ENCODE measurements at regions not wholly inside any gene's neighbourhood (a gene's known extent, or its start where the extent isn't known, plus 50 kb on each side); places are given as distances from the start of the nearest gene placed in this dataset.
"Not testable (repeated sequence)": the region's sequence is repeated elsewhere in the genome, so short reads cannot be mapped to it uniquely, and the experiment has no call there.

DNA sequence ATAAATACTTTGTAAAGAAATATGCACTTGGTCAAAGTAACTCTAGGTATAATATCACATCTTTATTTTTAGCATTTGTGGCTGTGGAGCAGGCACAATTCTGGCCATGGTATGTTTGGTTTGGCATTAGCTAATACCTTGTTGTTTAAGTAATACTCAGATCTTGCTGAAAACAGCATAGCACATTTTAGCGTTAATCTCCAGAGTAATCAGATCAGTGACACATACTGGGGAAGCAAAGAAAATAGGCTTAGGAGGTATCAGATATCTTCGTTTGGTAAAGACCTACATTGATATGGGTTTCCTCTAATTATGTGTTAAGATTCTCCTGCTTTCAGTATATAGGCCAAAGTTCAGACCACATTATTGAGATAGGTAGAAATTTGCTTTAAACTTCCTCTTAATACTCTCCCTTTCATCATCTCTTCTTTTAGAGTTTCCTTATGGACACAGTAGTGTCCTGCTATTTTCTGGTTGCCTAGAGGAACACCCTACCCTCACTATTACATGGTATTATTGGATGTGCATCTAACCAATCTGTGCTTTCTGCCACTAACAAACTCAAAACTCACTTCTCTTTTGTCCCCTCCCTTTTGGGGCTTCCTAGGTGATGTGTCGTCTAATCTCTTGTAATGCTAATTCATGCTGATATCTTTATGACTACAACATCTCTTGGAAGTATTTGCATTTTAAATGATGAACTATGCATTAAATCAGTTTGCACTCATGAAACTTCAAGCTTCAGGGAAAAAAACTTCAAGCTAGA lies 437.3 kb upstream of the ADAMTSL1 start:
- DNase-seq = no peak

DNA sequence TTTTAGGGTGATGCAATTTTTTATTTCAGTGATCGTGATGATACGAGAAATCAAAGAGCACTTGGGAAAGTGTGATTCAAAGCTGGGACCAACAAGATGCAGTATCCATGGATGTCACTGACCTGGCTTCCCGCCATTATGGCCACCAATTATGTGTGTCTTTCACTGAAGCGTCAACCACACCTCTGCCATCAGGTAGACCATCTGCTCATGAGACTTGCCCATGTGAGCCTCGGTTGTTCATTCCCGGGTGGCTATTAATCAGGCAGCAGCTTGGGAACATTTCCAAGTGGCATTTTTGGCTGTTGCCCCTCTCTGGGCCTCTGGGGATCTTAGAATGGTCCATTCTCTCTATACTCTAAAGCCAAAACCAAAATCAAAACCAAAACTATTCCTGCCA lies 436.0 kb upstream of the ADAMTSL1 start:
- DNase-seq = no peak

DNA sequence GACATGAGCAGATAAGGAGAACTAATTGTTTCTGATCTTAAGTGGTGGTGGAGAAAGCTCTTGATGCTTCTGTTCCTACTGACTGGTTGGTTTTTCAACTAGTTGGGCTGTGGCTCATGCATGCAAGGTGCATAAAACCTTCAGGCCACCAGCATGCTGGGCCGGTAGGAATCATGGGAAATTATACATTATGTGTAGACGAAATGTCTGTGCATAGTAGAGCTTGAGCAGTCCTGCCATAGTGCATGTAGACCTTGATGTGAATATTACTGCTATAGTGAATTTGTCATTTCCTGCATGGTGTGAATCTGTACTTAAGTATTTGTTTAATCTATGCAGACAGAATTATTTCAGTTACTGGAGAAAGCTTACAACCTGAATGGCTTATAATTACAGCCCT lies 433.6 kb upstream of the ADAMTSL1 start:
- no peak for DNase-seq

DNA sequence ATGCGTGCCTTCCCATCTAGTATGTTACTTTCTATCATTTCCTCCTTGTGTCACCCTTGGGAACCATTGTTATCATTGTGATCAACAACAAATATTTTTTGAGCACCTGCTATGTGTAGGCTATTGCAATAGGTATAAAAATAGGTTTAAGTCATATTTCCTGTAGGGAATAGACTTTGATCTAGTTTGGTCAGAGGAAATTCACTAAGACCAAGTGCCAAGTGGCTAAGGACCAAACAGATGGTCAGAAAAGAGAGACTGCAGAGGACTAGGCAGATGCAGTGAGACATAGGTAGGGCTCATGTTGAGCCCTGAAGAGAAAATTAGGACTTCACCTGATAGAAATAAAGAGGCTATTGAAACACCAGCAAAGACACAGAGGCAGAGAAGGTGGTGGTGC lies 430.0 kb upstream of the ADAMTSL1 start:
- DNase-seq = no peak

DNA sequence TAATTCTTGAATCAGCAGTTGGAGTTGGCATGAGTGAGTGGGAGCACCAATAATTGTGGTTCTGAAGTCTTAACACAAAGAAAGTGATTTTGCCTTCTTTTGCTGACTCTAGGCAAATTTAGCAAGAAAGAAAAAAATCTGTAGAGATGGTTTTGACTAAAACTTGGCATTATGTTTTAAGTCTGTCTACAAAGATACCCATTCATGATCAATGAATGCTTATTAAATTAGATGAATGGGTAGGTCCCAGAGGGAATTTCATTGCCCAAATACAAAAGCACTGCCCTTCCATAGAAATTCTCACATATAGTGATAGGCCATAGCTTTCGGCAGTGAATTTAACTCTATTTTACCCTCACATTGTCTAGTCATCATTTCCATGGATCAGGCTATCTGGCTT lies 428.6 kb upstream of the ADAMTSL1 start:
- DNase-seq = no peak

DNA sequence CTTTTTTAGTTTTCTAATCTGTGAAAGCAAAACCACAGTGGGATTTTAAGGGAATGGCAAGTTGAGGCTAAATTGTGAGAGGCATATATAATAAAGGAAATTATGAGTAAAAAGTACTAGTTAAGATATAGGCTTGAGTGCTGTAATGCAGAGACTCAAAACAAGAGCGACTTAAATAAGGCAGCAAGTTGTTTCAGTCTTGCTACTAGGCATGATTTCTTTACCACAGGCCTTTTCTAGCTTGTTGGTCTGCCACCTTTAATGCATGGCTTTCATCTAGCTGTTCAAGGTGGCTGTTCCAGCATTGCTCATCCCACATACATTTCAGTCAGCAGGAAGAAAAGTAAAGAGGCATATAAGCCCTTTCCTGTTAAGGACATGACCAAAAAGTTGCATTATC lies 427.9 kb upstream of the ADAMTSL1 start:
- no peak for DNase-seq

DNA sequence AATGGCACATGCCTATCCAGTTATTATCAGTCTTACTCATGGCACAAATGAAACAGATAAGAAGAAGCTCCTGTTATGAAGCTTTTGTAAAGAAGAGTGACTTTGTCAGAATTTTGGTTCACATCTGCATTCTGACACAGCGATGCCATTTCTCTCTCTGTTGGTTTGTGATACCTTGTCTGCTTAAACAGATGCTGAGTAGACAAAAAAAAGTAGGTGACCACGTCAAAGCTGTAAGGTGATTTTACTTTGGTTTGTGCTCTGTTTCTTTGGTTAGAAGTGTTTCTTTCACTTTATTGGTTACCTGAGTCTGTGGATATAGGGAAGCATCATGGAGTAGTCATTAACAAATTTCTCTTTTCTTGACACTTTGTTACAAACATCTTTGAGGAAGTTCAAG lies 422.3 kb upstream of the ADAMTSL1 start:
- no peak for DNase-seq

DNA sequence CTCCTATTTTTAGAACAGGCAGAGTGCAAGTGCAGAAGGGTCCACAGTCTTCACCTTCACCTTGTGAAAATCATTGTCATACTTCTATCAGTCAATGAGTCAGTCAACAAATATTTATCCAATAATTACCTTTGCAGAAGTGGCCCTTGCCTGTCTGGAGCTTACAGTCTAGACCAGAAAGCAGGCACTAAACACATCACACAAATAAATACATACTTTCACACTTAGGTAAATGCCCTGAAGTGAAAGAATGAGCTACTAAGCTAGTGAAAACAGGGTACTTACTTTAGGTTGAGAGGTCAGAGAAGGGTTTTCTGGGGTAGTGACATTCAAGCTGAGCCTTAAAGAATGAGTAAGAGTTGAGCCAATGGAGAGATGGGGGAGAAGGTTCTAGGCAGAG lies 421.9 kb upstream of the ADAMTSL1 start:
- no peak for DNase-seq

DNA sequence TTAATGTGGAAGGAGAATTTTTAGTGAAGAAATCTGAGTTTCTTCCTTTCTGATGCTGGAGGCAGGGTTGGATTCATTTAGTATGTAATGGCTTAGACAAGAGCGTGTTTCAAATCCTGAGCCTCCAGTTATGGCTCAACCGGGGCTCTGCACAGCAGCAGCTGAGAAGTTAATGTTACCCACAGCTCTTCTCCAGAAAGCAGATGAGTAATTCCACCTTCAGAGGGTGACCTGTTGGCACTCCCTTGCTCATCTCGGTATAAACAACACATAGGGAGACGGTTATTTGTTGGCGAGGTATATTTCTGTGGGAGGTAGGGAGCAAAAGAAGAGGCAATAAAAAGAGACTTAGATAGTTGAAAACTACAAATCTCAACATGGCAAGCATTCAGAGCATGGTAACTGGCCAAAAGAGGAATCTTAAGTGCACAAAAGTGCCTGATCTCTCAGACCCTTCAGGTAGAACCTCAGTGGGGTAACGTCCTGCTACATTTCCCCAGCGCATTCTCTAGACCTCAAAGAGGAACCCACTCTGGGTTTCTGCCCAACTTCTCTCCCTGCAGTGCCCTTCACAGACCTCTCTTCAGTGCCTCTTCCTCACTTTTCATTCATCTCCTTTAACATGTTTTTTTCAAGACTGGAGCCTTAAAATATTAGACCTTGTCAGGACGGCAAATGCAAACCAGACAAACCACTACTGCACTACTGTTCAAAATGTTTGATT lies 417.5 kb upstream of the ADAMTSL1 start:
- DNase-seq = no peak

DNA sequence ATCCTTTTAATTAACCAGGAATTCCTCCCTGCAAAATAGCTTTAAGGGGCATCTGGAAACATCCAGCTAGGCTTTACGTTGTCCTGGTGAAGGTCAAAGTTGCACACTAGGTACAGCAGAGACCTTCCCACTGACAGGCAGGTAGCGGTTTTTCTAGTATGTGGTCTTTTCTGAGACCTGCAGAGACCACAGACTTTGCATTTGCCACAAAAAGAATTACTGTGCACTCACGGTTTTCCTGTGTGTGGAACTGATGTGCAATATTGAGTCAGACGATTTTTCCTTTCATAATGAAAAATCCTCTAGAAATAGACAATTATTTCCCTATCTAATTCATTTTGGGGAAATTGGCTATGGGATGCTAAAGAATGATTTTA lies 417.0 kb upstream of the ADAMTSL1 start:
- DNase-seq = no peak

DNA sequence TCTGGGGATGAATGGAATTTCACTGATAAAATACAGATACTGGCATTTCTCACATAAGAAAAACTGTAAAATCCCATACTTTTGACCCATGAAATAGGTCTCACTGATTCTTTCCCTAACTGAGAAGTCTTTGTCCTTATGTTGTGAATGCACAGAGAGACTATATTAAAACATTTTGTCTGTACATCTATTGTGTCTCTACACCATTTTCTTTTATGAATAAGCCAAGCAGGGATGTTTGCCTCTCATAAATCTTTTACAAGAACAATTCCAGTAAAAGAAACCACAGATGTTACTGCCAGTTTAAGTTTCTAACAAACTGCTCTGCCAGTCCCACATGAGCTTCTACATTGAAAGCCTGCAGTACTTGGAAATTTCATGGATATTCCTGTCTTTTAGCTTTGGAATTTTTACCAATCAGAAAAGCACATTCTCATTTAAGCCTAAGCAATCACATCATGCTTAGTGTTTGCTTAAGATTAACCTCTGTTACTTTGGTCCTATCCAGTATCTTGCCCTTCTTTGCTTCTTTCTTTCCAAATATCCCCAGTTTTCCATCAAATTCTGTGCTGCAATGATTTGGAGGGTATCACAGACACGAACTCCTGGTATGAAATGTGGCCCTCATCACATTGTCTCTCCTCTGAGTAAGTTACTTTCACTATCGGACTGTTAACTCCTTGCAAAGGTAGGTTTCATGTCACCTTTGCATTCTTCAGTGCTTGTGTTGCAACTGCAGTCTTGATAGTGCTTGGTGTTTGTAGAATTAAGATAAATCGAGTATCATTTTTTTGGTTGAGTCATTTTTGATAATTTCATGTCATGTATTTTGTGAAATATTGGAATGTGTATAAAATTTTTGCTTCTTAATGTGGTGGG lies 415.1 kb upstream of the ADAMTSL1 start:
- no peak for DNase-seq

DNA sequence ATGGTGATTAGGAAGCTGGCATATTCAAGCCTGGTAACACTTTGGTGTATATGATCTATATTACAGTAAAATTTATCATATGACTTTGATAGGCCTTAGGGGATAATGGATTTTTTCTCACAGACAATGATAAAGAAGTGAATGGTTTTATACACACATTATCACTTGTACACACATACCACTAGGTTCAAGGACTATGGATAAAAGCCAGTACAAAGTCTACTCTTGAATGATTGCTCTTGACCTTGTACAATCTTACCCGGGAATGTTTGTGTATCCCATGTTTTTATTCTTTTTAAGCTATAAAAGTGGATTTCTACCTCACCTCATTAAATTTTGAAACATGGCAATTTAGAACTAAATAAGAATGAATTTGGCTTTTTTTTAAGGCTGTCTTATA lies 414.5 kb upstream of the ADAMTSL1 start:
- DNase-seq = no peak

DNA sequence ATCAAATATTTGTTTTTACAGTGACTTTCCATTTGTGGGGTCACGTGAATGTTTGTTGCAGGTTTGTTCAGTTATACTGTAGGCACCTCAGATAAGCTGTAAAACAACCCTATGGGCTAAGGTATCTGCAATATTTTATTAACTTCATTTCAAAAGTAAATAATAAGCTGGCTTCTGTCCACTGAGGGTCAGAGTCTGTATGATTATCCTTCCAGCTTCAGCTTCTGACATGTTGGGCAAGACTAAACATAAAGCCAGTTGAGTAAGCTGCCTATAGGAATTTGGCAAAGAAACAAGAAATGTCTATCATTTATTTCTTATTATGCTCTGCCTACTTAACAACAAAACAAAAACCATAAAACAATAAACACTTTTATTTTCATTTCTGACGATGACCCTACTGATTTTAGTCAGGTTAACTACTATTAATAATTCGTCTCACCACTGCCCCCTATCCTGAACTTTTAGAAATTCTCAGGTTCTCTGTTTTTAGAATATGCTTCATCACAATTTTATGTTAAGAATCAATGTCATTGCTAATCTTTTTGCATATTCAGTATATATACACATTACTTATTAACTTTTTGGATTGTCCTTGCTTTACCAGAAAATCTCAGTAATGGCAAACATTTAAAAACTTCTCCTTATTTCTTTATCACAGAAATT lies 413.6 kb upstream of the ADAMTSL1 start:
- DNase-seq = no peak

DNA sequence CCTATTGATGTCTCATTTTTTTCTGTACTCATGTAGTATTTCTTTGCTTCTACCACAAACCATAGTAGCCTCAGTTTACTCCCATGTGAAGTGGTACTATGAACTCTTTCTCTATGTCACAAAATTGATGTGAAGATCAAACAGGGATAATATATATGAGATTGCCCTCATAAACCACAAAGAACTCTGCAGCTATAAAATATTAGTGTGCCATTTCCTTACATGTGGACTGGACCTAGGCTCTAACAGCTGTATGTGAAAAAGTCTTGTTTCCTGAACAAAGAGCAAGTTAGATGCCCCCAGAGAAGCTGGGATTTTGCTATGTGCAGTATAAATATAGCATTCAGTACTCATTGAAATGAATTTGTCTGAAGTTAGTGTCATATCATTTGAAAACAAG lies 412.6 kb upstream of the ADAMTSL1 start:
- DNase-seq = no peak

DNA sequence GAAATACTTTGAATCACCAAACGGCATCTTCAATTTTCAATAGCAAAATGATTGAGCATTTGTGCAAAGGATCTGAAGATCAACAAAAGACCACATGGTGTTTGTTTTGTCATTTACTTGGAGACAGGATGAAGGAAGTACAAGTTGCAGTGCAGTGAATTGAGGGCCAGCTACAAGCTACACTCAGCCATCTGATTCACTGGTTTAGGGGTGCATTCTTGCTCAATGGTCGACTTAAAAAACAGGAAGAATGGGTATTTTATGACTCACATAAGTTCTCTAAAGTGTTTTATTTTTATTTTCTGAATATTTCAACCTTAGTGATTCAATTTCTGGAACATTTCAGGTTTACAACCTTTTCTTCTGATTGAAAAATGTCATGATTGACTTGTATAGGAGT lies 412.1 kb upstream of the ADAMTSL1 start:
- no peak for DNase-seq

DNA sequence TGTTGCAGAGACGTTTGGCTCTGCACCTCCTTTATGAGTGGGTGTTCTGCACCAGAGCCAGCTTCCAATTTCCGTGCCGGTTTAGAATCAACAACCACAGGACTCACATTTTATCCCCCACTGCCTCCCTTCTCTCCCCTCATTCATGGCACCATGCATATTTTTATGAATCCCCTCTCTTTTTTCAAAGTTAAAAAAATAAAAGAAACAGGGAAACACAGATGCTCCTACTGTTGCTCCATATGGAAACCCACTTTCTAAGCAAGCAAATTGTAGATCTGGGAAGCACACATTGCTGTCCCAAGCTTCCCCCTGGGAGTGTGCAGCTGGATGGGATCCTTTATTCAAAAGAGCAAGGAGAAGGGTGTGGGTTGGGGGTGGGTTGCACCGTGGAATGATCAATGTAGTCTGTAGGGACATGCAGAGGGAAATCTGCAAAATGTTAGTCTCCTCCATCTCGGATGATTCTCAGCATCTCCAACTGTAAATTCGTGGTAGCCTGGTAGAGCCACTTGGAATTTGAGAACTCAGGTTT lies 410.0 kb upstream of the ADAMTSL1 start:
- DNase-seq = no peak

DNA sequence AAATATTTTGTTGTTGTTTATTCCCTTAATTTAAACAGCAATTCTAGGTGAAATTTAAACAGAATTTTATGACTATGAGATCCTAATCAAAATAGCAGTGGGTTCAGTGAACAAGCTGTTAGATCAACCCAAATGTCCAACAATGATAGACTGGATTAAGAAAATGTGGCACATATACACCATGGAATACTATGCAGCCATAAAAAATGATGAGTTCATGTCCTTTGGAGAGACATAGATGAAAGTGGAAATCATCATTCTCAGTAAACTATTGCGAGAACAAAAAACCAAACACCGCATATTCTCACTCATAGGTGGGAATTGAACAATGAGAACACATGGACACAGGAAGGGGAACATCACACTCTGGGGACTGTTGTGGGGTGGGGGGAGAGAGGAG lies 407.3 kb upstream of the ADAMTSL1 start:
- DNase-seq = not testable (repeated sequence)

DNA sequence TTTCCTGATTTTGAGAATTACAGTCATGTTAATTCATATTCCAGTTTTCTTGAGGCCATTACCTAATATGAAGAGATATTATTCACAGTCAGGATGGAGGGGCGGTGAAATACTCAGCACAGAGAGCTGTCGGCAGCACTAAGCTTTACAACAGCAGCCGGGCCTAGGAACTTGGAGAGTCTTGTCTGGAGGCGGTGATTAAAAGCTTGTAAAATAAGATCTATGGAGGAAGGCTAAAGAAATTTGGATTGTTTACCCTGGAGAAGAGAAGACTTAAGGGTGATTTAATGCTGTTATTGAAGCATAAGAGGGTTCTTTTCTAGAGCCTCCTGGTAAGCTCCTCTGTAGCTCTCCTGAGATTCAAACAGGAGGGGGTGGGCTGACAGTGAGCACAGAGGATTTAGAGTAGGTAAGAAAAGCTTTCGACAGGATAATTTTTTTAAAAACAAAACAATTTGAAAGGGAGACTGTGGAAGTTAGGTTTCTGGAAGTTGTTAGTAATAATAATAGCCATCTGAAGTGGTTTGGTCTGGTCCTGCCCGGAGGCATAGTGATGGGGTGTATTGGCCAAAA lies 406.3 kb upstream of the ADAMTSL1 start:
- no peak for DNase-seq

DNA sequence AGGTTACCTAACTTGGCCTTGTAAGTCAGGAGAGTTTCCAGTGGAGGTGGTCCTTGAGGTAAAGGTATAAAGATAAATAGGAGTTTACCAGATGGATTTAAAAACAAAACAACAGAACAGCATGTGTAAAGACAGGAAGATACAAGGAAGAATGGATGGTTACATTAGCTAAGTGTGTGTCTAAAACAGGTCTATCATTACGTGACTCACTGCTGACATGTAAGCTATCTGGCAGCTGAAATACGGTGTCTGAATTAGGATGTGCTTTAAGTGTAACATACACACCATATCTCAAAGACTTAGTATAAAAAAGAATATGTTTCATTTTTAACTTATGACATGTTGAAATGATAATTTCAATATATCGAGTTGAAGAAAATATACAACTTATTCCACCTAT lies 405.1 kb upstream of the ADAMTSL1 start:
- DNase-seq = no peak

DNA sequence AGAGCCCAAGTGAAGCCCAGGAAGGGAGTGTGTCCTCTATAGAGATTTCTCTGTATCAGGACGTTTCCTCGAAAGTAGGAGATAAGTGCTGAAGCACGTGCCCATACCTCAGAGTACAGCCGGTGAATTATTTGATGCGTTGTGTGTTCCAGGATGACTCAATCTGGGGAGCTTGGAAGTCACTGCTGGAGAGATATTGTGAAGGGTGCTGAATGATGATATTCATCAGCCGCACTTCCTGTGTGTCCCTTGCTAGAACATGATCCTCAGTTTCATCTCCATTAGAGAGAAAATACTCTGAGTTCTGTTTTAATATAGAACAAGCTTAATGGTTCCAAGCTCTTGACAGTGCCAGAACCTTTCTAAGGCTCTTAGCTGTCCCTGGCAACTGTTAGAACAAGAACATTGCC lies 402.3 kb upstream of the ADAMTSL1 start:
- DNase-seq = no peak

DNA sequence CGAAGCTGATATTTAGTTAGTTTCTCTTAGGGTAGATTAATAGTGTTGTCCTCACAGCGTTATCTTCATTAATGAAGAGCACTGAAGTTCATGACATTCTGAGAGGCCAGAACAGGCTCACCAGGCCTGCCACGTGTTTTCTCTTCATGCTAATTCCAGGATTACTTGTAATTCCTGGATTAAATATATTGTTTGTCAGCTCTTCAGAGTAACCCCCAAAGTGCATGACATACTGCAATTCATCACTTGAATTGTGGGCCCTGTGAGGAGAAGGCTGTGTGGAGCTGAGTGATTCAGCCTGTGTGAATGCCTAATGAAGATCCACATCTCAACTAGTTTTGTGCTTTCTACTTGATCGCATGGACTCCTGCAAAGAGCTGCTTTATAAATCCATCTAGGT lies 401.0 kb upstream of the ADAMTSL1 start:
- DNase-seq = no peak

DNA sequence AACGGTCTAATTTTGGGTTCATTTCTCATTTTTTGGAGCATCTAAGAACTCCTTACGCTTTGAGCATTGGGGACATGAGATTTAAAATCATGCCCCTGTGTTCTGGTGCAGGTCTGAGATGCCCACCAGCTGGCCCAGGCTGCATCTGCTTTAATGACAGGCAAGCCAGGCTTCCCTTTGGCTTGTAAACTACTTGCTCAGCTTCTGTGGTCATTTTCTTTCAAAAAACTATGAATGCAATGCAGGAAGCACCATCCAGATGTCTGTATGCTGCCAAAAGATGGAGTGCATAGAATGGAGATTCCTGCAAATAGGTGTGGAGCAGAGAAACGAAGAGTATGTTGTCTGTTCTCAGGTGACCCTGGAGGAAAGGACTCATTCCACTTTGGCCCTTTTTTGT lies 399.9 kb upstream of the ADAMTSL1 start:
- DNase-seq = no peak

Measured in CD4-positive, alpha-beta T cell treated with Interferon alpha-2 for 1 hour (primary cell).